ENCODE measurements at regions not wholly inside any gene's neighbourhood (a gene's known extent, or its start where the extent isn't known, plus 50 kb on each side); places are given as distances from the start of the nearest gene placed in this dataset.

GRCh38 chr10:65534771-65535170, 1391.1 kb upstream of the LRRTM3 start:
- TF ChIP-seq CTCF (conservative IDR thresholded peaks at IDR 0.05; ENCODE audit: low read depth in 2 of 2) = no peak
- no peak for TF ChIP-seq REST (IDR thresholded peaks at IDR 0.05; ENCODE audit: unreplicated experiment)
- no peak for TF ChIP-seq EZH2 (IDR thresholded peaks at IDR 0.05; ENCODE audit: low read depth, unreplicated experiment)
- no peak for TF ChIP-seq POLR2AphosphoS5 (IDR thresholded peaks at IDR 0.05; ENCODE audit: low read depth)
- TF ChIP-seq EZH2phosphoT487 (IDR thresholded peaks at IDR 0.05; ENCODE audit: unreplicated experiment) = no peak
